B cell (primary cell): ENCODE measurements at regions not wholly inside any gene's neighbourhood (a gene's known extent, or its start where the extent isn't known, plus 50 kb on each side); places are given as distances from the start of the nearest gene placed in this dataset.

Experiments
- CTCF ChIP-seq: fragments of 200-600 bp; IDR thresholded peaks from one replicate; pipeline ENCODE4 v1.8.0; 2022; ENCODE audit warnings: antibody characterized with exemption, mild to moderate bottlenecking
- EZH2 ChIP-seq: IDR thresholded peaks from 2 replicates; pipeline ENCODE4 v1.6.1; 2012; ENCODE audit warnings: borderline replicate concordance, low read depth, mild to moderate bottlenecking, moderate library complexity, low read length; ENCODE audit not compliant: insufficient read depth, poor library complexity, severe bottlenecking

DNA sequence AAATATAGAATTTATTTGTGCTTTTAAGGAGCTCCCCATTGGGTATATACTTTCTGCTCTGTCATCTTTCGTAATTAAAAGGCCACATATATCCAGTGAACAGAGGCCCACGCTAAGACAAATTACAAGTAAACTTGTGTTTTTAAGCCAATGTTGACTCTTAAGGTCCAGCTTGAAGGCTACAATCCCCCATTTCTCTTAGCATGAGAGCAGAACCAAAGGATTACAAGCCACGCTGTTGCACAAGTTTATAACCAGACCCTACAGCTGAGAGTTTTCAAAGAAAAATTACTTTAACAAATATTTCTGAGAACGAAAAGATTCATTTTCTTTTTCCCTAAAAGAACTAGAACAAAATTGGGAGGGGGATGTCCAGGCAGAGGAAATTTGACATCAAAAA lies 471.0 kb downstream of the TXNL1 start:
- TF ChIP-seq CTCF (no peak), EZH2 (no peak)
